ENCODE measurements at regions not wholly inside any gene's neighbourhood (a gene's known extent, or its start where the extent isn't known, plus 50 kb on each side); places are given as distances from the start of the nearest gene placed in this dataset.

DNA sequence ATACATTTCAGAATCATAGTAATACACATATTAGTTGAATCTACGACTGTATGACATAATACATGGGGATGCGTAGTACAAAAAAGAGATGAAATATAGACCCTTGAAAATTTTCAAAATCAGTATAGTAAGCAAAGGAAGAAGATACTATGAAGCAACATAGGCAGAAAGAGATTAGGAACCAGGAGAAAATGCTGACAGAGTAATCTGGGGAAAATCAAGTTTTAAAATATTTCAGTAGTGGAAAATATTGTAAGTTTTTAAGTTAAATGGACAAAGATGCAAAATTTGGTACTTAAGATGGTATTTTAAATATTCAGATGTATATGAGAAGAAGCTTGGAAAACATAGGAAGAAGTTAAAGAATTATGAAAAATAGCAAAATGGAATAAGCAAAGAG is 915.6 kb upstream of the LRFN5 start:
- Histone ChIP-seq H3K27ac (ENCODE audit: insufficient read depth, low read length) (no peak overlapping the region), H3K79me2 (ENCODE audit: control insufficient read depth, insufficient read depth, low read length) (no peaks in the 10 kb centered on the region), H3K9me3 (ENCODE audit: control insufficient read depth, insufficient read depth, low read depth, low read length) (no peaks in the 10 kb centered on the region), H3K4me2 (ENCODE audit: extremely low read depth, insufficient read depth, low read length) (no peak overlapping the region), H3K36me3 (ENCODE audit: control insufficient read depth, insufficient read depth, low read length) (no peaks in the 10 kb centered on the region), H2AFZ (ENCODE audit: low read length) (no peak overlapping the region), H3K4me3 (replicated peaks in 1 of 4; ENCODE audit: control extremely low read depth in 1 of 4, insufficient read depth in 1 of 4, low read depth in 3 of 4, low read length in 4 of 4) (no peak overlapping the region), H4K20me1 (ENCODE audit: control insufficient read depth, extremely low read depth, insufficient read depth, low read length) (no peaks in the 10 kb centered on the region), H3K4me1 (ENCODE audit: control insufficient read depth, extremely low read depth, insufficient read depth, low read length) (no peaks in the 10 kb centered on the region), H3K27me3 (ENCODE audit: control insufficient read depth, insufficient read depth, low read length) (no peaks in the 10 kb centered on the region), H3K9ac (ENCODE audit: insufficient read depth, low read length) (no peak overlapping the region)
- TF ChIP-seq CTCF (conservative IDR thresholded peaks at IDR 0.05 in 1 of 2, IDR thresholded peaks at IDR 0.05 in 1 of 2; ENCODE audit: low read depth in 1 of 2, low read length in 2 of 2), result no peak
- TF ChIP-seq EZH2 (IDR thresholded peaks at IDR 0.05; ENCODE audit: low read length, missing control alignments), result no peak
- no peak for DNase-seq (ENCODE audit: low read depth in 2 of 2)

- H2AFZ ChIP-seq (ENCODE audit: low read length), result no peak overlapping the region
- no peak overlapping the region for H3K4me2 ChIP-seq (ENCODE audit: extremely low read depth, insufficient read depth, low read length)
These were observed 920.9 kb upstream of the LRFN5 start for GRCh38 chr14:40685764-40686163.

GRCh38 chr14:40684328-40684727 is 922.3 kb upstream of the LRFN5 start:
- no peaks in the 10 kb centered on the region for H3K27me3 ChIP-seq (ENCODE audit: control insufficient read depth, insufficient read depth, low read length)
- H3K36me3 ChIP-seq (ENCODE audit: control insufficient read depth, insufficient read depth, low read length), result no peaks in the 10 kb centered on the region
- no peak overlapping the region for H3K9ac ChIP-seq (ENCODE audit: insufficient read depth, low read length)
- H3K79me2 ChIP-seq (ENCODE audit: control insufficient read depth, insufficient read depth, low read length), result no peaks in the 10 kb centered on the region
- H2AFZ ChIP-seq (ENCODE audit: low read length), result no peak overlapping the region
- no peaks in the 10 kb centered on the region for H3K9me3 ChIP-seq (ENCODE audit: control insufficient read depth, insufficient read depth, low read depth, low read length)
- no peak overlapping the region for H3K27ac ChIP-seq (ENCODE audit: insufficient read depth, low read length)
- H4K20me1 ChIP-seq (ENCODE audit: control insufficient read depth, extremely low read depth, insufficient read depth, low read length), result no peaks in the 10 kb centered on the region
- H3K4me1 ChIP-seq (ENCODE audit: control insufficient read depth, extremely low read depth, insufficient read depth, low read length), result no peaks in the 10 kb centered on the region
- H3K4me3 ChIP-seq (replicated peaks in 1 of 4; ENCODE audit: control extremely low read depth in 1 of 4, insufficient read depth in 1 of 4, low read depth in 3 of 4, low read length in 4 of 4), result no peak overlapping the region
- no peak for DNase-seq (ENCODE audit: low read depth in 2 of 2)
- no peak overlapping the region for H3K4me2 ChIP-seq (ENCODE audit: extremely low read depth, insufficient read depth, low read length)
- TF ChIP-seq CTCF (conservative IDR thresholded peaks at IDR 0.05 in 1 of 2, IDR thresholded peaks at IDR 0.05 in 1 of 2; ENCODE audit: low read depth in 1 of 2, low read length in 2 of 2), result no peak
- TF ChIP-seq EZH2 (IDR thresholded peaks at IDR 0.05; ENCODE audit: low read length, missing control alignments), result no peak

More at GRCh38 chr14:40685764-40686163, 920.9 kb upstream of the LRFN5 start:
- no peaks in the 10 kb centered on the region for H3K4me1 ChIP-seq (ENCODE audit: control insufficient read depth, extremely low read depth, insufficient read depth, low read length)
- H3K9ac ChIP-seq (ENCODE audit: insufficient read depth, low read length), result no peak overlapping the region
- H3K36me3 ChIP-seq (ENCODE audit: control insufficient read depth, insufficient read depth, low read length), result no peaks in the 10 kb centered on the region
- no peaks in the 10 kb centered on the region for H3K27me3 ChIP-seq (ENCODE audit: control insufficient read depth, insufficient read depth, low read length)
- TF ChIP-seq CTCF (conservative IDR thresholded peaks at IDR 0.05 in 1 of 2, IDR thresholded peaks at IDR 0.05 in 1 of 2; ENCODE audit: low read depth in 1 of 2, low read length in 2 of 2) (no peak), EZH2 (IDR thresholded peaks at IDR 0.05; ENCODE audit: low read length, missing control alignments) (no peak)
- no peaks in the 10 kb centered on the region for H3K79me2 ChIP-seq (ENCODE audit: control insufficient read depth, insufficient read depth, low read length)
- no peak for DNase-seq (ENCODE audit: low read depth in 2 of 2)
- no peak overlapping the region for H3K27ac ChIP-seq (ENCODE audit: insufficient read depth, low read length)
- H3K4me3 ChIP-seq (replicated peaks in 1 of 4; ENCODE audit: control extremely low read depth in 1 of 4, insufficient read depth in 1 of 4, low read depth in 3 of 4, low read length in 4 of 4), result no peak overlapping the region
- H4K20me1 ChIP-seq (ENCODE audit: control insufficient read depth, extremely low read depth, insufficient read depth, low read length), result no peaks in the 10 kb centered on the region
- no peaks in the 10 kb centered on the region for H3K9me3 ChIP-seq (ENCODE audit: control insufficient read depth, insufficient read depth, low read depth, low read length)

Data from fibroblast of lung (primary cell).